ENCODE measurements at regions not wholly inside any gene's neighbourhood (a gene's known extent, or its start where the extent isn't known, plus 50 kb on each side); places are given as distances from the start of the nearest gene placed in this dataset.

DNA sequence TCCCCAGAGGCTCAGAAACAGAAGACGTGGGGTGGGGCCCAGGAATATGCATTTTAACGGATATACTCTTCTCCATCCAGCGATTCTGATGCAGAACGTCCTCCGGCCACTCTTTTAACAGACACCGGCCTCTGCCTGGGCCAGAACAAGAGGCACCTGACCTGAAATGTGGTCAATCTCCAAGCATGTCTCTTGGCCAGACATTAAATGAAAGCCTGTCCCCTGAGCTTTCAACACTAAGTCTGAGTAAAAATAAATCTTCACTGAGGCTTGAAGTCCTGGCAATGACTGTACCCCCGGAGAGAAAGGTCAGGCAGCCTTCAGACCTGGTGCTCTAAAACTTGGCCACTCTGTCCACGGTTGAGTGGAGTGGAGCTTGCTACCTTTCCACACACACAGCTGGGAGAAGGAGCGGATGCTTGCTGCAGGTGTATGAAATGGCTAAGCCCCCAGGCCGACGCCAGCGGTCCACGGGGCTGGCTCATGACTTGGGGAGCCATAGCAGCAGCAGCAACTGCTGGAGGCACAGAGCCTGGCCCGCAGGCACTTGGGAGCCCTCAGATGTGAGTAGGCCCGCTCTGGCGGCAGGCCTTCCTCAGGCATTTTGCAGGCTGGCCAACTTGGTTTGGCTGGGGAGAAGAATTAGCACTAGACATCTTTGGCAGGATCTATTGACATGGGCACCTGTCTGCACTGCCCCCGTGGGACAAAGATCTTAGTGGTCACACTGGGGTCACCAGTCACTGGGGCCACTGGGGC, 79.7 kb downstream of the TMEM17 start:
- Mint-ChIP-seq H3K4me3 (no peak overlapping the region), H3K27me3 (peaks cover 11% of the 10 kb centered on the region), H3K36me3 (ENCODE audit: low read depth) (no peaks in the 10 kb centered on the region), H3K4me1 (peaks cover 3% of the 10 kb centered on the region), H3K27ac (no peak overlapping the region)
- ATAC-seq, result no peak
- no peaks in the 10 kb centered on the region for H3K9me3 ChIP-seq (ENCODE audit: control insufficient read depth, low read length, poor library complexity, severe bottlenecking)
- DNase-seq, result no peak

DNA sequence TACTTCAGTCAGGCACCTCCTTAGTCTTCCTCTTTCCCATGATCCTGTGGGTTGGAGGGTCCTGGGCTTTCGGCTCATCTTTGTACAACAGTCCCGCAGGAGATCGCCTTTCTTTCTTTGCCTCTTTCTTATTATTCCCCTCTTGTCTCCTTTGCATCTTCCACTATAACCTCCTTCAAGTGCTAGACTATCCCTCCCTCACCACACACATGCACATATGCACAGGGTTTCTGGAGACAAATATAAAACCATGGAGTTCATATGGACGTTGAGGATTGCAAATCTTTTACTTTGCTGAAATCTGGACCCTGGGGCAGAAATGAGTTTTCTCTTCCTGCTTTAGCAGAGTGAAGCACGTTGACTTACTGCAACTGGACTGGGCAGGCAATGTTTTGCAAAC, 80.3 kb downstream of the TMEM17 start:
- H3K9me3 ChIP-seq (ENCODE audit: control insufficient read depth, low read length, poor library complexity, severe bottlenecking), result no peaks in the 10 kb centered on the region
- DNase-seq, result no peak
- Mint-ChIP-seq H3K4me1 (peaks cover 3% of the 10 kb centered on the region), H3K27ac (no peak overlapping the region), H3K36me3 (ENCODE audit: low read depth) (no peaks in the 10 kb centered on the region), H3K4me3 (no peak overlapping the region), H3K27me3 (peaks cover 12% of the 10 kb centered on the region)
- no peak for ATAC-seq

DNA sequence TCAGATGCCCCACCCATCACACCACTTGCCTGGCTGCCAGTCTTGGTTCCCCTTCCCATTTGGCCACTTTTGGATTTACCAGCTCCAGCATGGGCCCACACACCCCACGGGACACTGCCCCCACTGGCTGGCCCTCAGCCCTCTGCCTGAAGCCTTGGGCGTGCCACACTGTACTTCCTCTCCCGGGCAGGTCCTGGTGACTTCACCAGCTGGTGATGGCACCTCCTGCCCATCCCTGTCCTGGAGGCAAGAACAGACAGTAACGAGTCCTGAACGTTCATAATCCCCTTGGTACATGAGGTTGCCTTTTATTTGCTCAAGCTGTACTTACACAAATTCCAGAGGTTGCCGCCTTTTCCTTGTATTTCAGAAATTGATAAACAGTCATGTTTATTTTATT, 81.1 kb downstream of the TMEM17 start:
- no peaks in the 10 kb centered on the region for H3K36me3 Mint-ChIP-seq (ENCODE audit: low read depth)
- H3K9me3 ChIP-seq (ENCODE audit: control insufficient read depth, low read length, poor library complexity, severe bottlenecking), result no peaks in the 10 kb centered on the region
- no peak for DNase-seq
- no peak for ATAC-seq
- H3K4me1 Mint-ChIP-seq, result peaks cover 3% of the 10 kb centered on the region
- H3K27ac Mint-ChIP-seq, result no peak overlapping the region
- H3K27me3 Mint-ChIP-seq, result peaks cover 16% of the 10 kb centered on the region
- H3K4me3 Mint-ChIP-seq, result no peak overlapping the region

DNA sequence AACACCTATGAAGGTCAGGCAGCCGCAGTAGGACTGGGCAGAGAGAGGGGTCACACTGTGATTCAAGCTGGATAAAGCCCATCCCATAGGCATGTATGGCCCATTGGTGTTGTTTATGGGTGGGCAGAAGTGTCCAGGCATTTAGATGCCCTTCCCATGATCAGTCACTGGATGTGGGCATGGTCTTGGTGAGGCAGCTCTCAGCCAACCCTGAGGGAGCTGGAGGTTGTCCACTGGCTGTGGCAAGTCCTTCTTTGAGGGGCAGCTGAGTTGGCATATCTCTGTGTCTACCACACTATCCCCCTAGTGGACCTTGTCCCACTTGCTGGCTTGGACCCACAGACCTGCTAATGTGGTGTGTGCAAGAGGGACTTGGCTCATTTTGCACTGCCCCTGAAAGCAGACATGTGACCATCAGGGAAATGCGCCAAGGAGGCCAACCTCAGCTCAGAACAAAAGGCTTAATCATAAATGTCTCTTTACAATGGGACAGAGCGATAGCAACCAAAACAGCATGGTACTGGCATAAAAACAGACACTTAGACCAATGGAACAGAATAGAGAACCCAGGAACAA, 82.0 kb downstream of the TMEM17 start:
- H3K9me3 ChIP-seq (ENCODE audit: control insufficient read depth, low read length, poor library complexity, severe bottlenecking), result no peaks in the 10 kb centered on the region
- Mint-ChIP-seq H3K27me3 (peaks cover 16% of the 10 kb centered on the region), H3K4me3 (no peak overlapping the region), H3K4me1 (peaks cover 3% of the 10 kb centered on the region), H3K36me3 (ENCODE audit: low read depth) (no peaks in the 10 kb centered on the region), H3K27ac (no peak overlapping the region)
- DNase-seq (no peak), ATAC-seq (no peak)

DNA sequence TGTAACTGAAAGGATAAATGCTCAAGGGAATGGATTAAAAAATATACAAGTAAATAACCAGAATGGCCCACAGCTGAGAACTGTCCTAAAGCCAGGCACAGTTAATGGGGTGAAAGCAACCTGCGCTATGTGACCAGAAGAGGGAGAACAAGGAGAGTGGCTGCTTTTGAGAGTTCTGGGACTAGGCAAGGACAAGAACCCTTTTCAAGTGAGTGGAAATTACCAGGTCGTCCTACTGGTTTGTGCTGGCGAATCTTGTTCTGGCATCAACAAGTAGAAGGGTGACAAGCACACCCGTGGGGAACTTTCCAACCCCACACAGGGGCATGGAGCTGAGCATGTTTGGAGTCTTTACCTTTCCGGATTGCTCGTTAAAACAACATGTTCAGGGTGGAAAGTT, 82.8 kb downstream of the TMEM17 start:
- Mint-ChIP-seq H3K36me3 (ENCODE audit: low read depth) (no peaks in the 10 kb centered on the region), H3K27ac (no peak overlapping the region), H3K4me3 (no peak overlapping the region), H3K27me3 (peaks cover 16% of the 10 kb centered on the region), H3K4me1 (peaks cover 3% of the 10 kb centered on the region)
- DNase-seq (no peak), ATAC-seq (no peak)
- H3K9me3 ChIP-seq (ENCODE audit: control insufficient read depth, low read length, poor library complexity, severe bottlenecking), result no peaks in the 10 kb centered on the region

DNA sequence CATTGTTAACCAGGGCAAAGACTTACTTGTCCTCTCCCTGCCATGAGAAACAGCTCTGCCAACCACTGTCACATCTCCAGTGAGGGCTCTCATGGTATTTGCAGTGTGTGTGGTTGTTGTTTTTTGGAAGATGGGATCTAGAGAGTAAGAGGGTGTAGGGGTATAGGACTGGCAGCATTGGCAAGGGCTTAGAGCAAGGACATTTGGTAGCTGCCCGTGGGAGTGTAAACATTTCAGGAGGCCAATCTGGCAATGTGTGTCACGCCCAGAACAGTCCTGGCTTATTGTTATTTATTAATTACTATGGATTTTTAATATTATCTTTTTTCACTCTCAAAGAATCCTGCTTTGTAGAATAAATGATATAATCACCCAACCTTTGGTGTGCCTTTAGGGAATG, 90.5 kb downstream of the TMEM17 start:
- Mint-ChIP-seq H3K4me1 (peaks cover 8% of the 10 kb centered on the region), H3K36me3 (ENCODE audit: low read depth) (no peaks in the 10 kb centered on the region), H3K4me3 (no peak overlapping the region), H3K27ac (peak overlapping the region; percentile 51), H3K27me3 (peaks cover 14% of the 10 kb centered on the region)
- no peak for ATAC-seq
- DNase-seq, result no peak
- no peaks in the 10 kb centered on the region for H3K9me3 ChIP-seq (ENCODE audit: control insufficient read depth, low read length, poor library complexity, severe bottlenecking)

DNA sequence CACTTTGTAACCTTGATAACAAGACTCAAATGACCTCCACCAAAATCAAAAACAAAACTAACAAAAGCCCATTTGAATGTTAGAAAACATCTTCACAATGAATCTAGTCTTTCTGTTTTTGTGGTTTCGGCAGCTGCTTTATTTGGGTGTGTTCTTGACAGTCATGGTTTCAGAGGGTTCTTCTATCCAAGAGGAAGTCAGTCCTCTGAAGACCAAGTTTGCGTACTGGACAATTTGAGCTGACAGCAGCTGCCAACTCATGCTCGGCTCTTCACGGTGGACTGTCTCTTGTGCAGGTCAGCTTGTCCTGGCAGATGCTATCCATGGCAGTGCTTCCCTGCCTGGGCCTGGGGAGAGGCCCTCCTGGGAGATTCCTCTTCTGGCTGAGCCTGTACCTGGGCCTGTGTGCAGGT, 91.0 kb downstream of the TMEM17 start:
- H3K4me3 Mint-ChIP-seq, result no peak overlapping the region
- H3K9me3 ChIP-seq (ENCODE audit: control insufficient read depth, low read length, poor library complexity, severe bottlenecking), result no peaks in the 10 kb centered on the region
- no peak for ATAC-seq
- peaks cover 12% of the 10 kb centered on the region for H3K27me3 Mint-ChIP-seq
- peak overlapping the region; percentile 51 for H3K27ac Mint-ChIP-seq
- no peaks in the 10 kb centered on the region for H3K36me3 Mint-ChIP-seq (ENCODE audit: low read depth)
- DNase-seq, result no peak
- peaks cover 8% of the 10 kb centered on the region for H3K4me1 Mint-ChIP-seq

DNA sequence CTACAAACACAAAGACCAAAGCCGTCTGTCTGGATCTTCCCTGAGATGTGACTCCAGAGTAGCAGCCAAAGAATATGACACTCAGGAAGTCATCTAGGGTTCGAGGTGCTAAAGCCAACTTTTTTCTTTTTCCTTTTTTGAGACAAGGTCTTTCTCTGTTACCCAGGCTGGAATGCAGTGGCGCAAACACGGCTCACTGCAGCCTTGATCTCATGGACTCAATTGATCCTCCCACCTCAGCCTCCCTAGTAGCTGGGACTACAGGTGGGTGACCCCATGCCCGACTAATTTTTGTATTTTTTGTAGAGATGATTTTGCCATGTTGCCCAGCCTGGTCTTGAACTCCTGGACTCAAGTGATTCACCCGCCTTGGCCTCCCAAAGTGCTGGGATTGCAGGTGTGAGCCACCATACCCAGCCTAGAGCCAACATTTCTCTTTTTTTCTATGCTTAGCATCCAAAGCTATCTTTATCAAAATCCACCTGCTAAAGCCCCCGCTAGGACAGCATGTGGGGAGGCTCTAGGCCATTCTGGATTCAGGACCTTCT, 92.8 kb downstream of the TMEM17 start:
- peaks cover 11% of the 10 kb centered on the region for H3K27me3 Mint-ChIP-seq
- no peak overlapping the region for H3K4me3 Mint-ChIP-seq
- peak overlapping the region; percentile 88 for H3K27ac Mint-ChIP-seq
- DNase-seq (no peak), ATAC-seq (no peak)
- H3K9me3 ChIP-seq (ENCODE audit: control insufficient read depth, low read length, poor library complexity, severe bottlenecking), result no peaks in the 10 kb centered on the region
- no peaks in the 10 kb centered on the region for H3K36me3 Mint-ChIP-seq (ENCODE audit: low read depth)
- H3K4me1 Mint-ChIP-seq, result peaks cover 8% of the 10 kb centered on the region

DNA sequence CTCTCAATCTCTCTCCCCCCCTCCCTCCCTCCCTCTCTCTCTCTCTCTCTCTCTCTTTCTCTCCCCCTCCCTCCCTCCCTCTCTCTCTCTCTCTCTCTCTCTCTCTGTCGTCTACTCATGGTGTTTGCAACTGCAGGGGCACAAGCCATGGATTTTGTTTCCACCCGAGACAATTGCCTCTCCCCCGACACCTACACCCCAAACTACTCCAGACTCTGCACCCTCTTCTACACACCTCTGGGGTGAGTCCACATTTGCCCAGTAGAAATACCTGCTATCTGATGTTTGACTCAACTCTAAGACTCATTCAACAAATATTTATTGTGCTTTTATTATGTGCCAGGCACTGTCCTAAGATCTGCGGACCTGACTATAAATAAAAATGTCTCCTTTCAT, 93.7 kb downstream of the TMEM17 start:
- Mint-ChIP-seq H3K27me3 (peaks cover 5% of the 10 kb centered on the region), H3K27ac (peak overlapping the region; percentile 88), H3K4me3 (peak overlapping the region; percentile 82), H3K36me3 (ENCODE audit: low read depth) (no peaks in the 10 kb centered on the region), H3K4me1 (peaks cover 8% of the 10 kb centered on the region)
- ATAC-seq (peak; percentile 18), DNase-seq (no peak)
- no peaks in the 10 kb centered on the region for H3K9me3 ChIP-seq (ENCODE audit: control insufficient read depth, low read length, poor library complexity, severe bottlenecking)

DNA sequence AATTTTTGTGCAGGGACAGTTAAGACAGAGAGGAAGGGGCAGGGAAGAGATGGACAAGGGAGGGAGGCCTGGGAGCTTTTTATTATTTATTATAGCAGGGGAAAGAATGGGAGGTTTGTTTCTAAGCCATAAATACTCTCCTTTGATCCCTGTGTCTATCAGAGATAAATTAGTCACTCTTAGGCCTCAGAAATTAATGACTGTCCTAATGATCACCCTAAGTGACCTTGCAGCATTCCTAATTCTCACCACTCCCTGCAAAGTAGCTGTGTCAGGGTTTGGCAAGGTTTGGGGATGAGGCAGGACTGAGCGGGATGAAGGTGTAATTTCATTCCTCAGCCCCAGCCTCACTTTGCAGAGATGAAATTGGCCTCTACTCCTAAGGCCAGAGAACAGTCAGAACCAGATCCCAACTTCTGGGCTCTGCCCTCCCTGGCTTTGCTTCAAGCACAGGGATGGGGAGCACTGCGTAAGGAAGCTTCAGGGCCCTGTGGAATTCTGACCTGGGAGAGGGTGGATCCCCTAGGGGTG, 95.0 kb downstream of the TMEM17 start:
- Mint-ChIP-seq H3K27ac (peak overlapping the region; percentile 88), H3K36me3 (ENCODE audit: low read depth) (no peaks in the 10 kb centered on the region), H3K4me1 (peaks cover 8% of the 10 kb centered on the region), H3K27me3 (peaks cover 5% of the 10 kb centered on the region), H3K4me3 (no peak overlapping the region)
- H3K9me3 ChIP-seq (ENCODE audit: control insufficient read depth, low read length, poor library complexity, severe bottlenecking), result no peaks in the 10 kb centered on the region
- no peak for ATAC-seq
- DNase-seq, result no peak

DNA sequence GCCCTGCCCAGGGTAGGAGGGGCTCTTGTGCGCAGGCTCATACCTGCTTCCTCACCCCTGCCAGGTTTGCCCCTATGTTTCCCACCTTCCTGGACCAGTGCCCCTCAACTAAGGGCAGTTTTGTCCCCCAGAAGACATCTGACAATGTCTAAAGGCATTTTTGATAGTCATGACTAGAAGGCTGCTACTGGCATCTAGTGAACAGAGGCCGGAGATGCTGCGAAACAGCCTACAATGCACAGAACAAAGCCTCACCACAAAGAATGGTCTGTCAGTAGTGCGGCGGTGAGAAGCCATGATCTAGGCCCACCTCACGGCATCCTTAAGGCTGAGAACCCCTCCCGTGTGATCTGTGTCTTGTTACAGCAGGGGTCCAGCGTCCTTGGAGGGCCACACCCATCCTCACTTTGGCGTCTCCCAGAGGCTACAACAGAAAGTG, 96.0 kb downstream of the TMEM17 start:
- H3K36me3 Mint-ChIP-seq (ENCODE audit: low read depth), result no peaks in the 10 kb centered on the region
- no peak for ATAC-seq

DNA sequence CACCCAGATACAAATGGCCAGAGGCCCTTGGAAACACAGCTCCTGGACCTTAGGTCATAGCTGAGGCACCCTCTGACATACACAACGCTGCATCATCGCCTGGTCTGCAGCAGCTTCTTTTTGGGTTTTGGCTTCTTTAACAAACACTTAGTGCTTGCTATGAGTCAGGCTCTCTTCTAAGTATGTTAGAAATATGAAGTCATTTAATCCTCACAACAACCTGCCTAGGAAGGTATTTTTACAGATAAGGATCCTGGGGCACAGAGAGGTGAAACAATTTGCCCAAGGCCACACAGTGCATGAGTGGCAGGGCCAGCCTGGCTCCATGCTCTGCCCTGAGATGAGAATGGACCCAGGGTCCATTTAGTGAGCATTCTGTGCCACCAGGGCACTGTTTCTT, 96.6 kb downstream of the TMEM17 start:
- DNase-seq, result no peak
- no peak for ATAC-seq
- Mint-ChIP-seq H3K27ac (no peak overlapping the region), H3K4me1 (peaks cover 8% of the 10 kb centered on the region), H3K36me3 (ENCODE audit: low read depth) (no peaks in the 10 kb centered on the region), H3K4me3 (no peak overlapping the region), H3K27me3 (no peaks in the 10 kb centered on the region)
- H3K9me3 ChIP-seq (ENCODE audit: control insufficient read depth, low read length, poor library complexity, severe bottlenecking), result no peaks in the 10 kb centered on the region

More for the DNA sequence above, 96.0 kb downstream of the TMEM17 start:
- H3K9me3 ChIP-seq (ENCODE audit: control insufficient read depth, low read length, poor library complexity, severe bottlenecking), result no peaks in the 10 kb centered on the region
- DNase-seq, result no peak
- Mint-ChIP-seq H3K27ac (no peak overlapping the region), H3K4me3 (no peak overlapping the region), H3K4me1 (peaks cover 8% of the 10 kb centered on the region), H3K27me3 (peaks cover under 1% of the 10 kb centered on the region)

DNA sequence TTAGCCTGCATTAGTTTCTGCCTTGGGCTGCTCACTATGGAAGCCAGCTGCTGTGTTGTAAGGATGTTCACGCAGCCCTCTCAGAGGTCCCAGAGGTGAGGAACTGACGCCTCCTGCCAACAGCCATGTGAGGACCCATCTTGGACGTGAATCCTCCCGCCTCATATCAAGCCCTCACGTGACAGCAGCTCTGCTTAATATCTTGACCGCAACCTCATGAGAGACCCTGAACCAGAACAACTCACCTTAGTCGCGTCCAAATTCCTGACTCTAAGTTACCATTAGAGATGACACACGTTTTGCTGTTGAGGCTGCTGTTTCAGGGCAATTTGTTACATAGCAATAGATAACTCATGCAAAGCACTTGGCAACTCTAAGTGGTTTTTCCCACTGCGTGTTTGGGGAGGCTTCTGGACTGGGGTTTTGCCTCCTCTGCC, 97.7 kb downstream of the TMEM17 start:
- DNase-seq (no peak), ATAC-seq (no peak)
- Mint-ChIP-seq H3K27ac (no peak overlapping the region), H3K4me3 (no peak overlapping the region), H3K36me3 (ENCODE audit: low read depth) (no peaks in the 10 kb centered on the region), H3K4me1 (peaks cover 8% of the 10 kb centered on the region), H3K27me3 (no peaks in the 10 kb centered on the region)
- no peaks in the 10 kb centered on the region for H3K9me3 ChIP-seq (ENCODE audit: control insufficient read depth, low read length, poor library complexity, severe bottlenecking)
